AG04449 (cell line): ENCODE measurements at regions not wholly inside any gene's neighbourhood (a gene's known extent, or its start where the extent isn't known, plus 50 kb on each side); places are given as distances from the start of the nearest gene placed in this dataset.

ENCODE experiments used
- CTCF ChIA-PET: fragments of 350-600 bp; formaldehyde crosslinking; extraction: SDS; loops from one replicate; lab custom pipeline; 2021; ENCODE audit warnings: antibody characterized with exemption; lab: Yijun Ruan, JAX
- POLR2A ChIA-PET: fragments of 400-600, 350-600 bp; formaldehyde crosslinking; extraction: SDS; loops from one replicate; lab custom pipeline; 2020; ENCODE audit warnings: antibody characterized with exemption, inconsistent platforms; lab: Yijun Ruan, JAX
- DNase-seq: peaks from one replicate; pipeline ENCODE4 v3.0.0-alpha.2; 2010; ENCODE audit warnings: low read depth, low spot score
- H3K4me3 ChIP-seq: 2 replicates; pipeline ENCODE4 v1.5.1; 2011; ENCODE audit warnings: low read depth, mild to moderate bottlenecking, control low read depth, low read length
- CTCF ChIP-seq: IDR thresholded peaks from one replicate; pipeline ENCODE4 v1.5.1; 2011; ENCODE audit warnings: mild to moderate bottlenecking, moderate library complexity, low read length, control low read depth, inconsistent platforms; ENCODE audit not compliant: insufficient read depth; ENCODE audit errors: missing control alignments

GRCh38 chr1:220438741-220439140 is 89.2 kb upstream of the MARK1 start:
- no peak for DNase-seq
- ChIA-PET CTCF (no interaction called here), POLR2A (no interaction called here)

GRCh38 chr1:220432408-220432807 is 95.5 kb upstream of the MARK1 start:
- TF ChIP-seq CTCF = no peak
- no peak overlapping the region for H3K4me3 ChIP-seq
- ChIA-PET CTCF (no interaction called here), POLR2A (no interaction called here)
- DNase-seq = no peak

More at GRCh38 chr1:220438741-220439140, 89.2 kb upstream of the MARK1 start:
- no peak for TF ChIP-seq CTCF
- H3K4me3 ChIP-seq = no peak overlapping the region

- DNase-seq = no peak
- no peak for TF ChIP-seq CTCF
- H3K4me3 ChIP-seq = no peak overlapping the region
- ChIA-PET POLR2A (no interaction called here), CTCF (no interaction called here)
Measured at GRCh38 chr1:220431554-220432239, 96.2 kb upstream of the MARK1 start.

GRCh38 chr1:220430586-220430985 is 97.3 kb upstream of the MARK1 start:
- CTCF ChIA-PET = no interaction called here
- POLR2A ChIA-PET = no interaction called here
- no peak overlapping the region for H3K4me3 ChIP-seq
- no peak for DNase-seq
- TF ChIP-seq CTCF = no peak

GRCh38 chr1:220430059-220430458 is 97.9 kb upstream of the MARK1 start:
- DNase-seq = no peak
- TF ChIP-seq CTCF = no peak
- CTCF ChIA-PET = no interaction called here
- POLR2A ChIA-PET = no interaction called here
- no peak overlapping the region for H3K4me3 ChIP-seq

GRCh38 chr1:220426989-220427388 is 100.9 kb upstream of the MARK1 start:
- no peak for TF ChIP-seq CTCF
- no peak overlapping the region for H3K4me3 ChIP-seq
- POLR2A ChIA-PET = no interaction called here
- no peak for DNase-seq
- CTCF ChIA-PET = no interaction called here
